ENCODE measurements at regions not wholly inside any gene's neighbourhood (a gene's known extent, or its start where the extent isn't known, plus 50 kb on each side); places are given as distances from the start of the nearest gene placed in this dataset.

- TF ChIP-seq, protein P1, sequence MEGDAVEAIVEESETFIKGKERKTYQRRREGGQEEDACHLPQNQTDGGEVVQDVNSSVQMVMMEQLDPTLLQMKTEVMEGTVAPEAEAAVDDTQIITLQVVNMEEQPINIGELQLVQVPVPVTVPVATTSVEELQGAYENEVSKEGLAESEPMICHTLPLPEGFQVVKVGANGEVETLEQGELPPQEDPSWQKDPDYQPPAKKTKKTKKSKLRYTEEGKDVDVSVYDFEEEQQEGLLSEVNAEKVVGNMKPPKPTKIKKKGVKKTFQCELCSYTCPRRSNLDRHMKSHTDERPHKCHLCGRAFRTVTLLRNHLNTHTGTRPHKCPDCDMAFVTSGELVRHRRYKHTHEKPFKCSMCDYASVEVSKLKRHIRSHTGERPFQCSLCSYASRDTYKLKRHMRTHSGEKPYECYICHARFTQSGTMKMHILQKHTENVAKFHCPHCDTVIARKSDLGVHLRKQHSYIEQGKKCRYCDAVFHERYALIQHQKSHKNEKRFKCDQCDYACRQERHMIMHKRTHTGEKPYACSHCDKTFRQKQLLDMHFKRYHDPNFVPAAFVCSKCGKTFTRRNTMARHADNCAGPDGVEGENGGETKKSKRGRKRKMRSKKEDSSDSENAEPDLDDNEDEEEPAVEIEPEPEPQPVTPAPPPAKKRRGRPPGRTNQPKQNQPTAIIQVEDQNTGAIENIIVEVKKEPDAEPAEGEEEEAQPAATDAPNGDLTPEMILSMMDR (IDR thresholded peaks at IDR 0.05): no peak
- TF ChIP-seq POLR2A (IDR thresholded peaks at IDR 0.05): no peak
Observed at GRCh38 chr2:104749856-104750460, 104.0 kb upstream of the POU3F3 start.

Measured in uterus (tissue), 2 donors.